AG10803 (cell line): ENCODE measurements at regions not wholly inside any gene's neighbourhood (a gene's known extent, or its start where the extent isn't known, plus 50 kb on each side); places are given as distances from the start of the nearest gene placed in this dataset.

Experiments used
- DNase-seq: peaks from one replicate; pipeline ENCODE4 v3.0.0; 2010; ENCODE audit warnings: low read depth
- H3K4me3 ChIP-seq: 2 replicates; pipeline ENCODE4 v1.5.1; 2011; ENCODE audit warnings: mild to moderate bottlenecking, low read length, control low read depth
- CTCF ChIP-seq: conservative IDR thresholded peaks from 2 replicates; pipeline ENCODE4 v1.5.1; 2011; ENCODE audit warnings: mild to moderate bottlenecking, low read length, control low read depth, inconsistent platforms

- TF ChIP-seq CTCF: no peak
- no peak for DNase-seq
- H3K4me3 ChIP-seq: no peak overlapping the region
Observed at GRCh38 chr19:28939236-28939635, 273.7 kb downstream of the UQCRFS1 start.

GRCh38 chr19:28936001-28936400, 276.9 kb downstream of the UQCRFS1 start:
- no peak for DNase-seq
- TF ChIP-seq CTCF: no peak

GRCh38 chr19:28934631-28935030, 278.3 kb downstream of the UQCRFS1 start:
- DNase-seq: peak; percentile 71
- H3K4me3 ChIP-seq: no peak overlapping the region
- TF ChIP-seq CTCF: no peak

More at GRCh38 chr19:28936001-28936400, 276.9 kb downstream of the UQCRFS1 start:
- H3K4me3 ChIP-seq: no peak overlapping the region

GRCh38 chr19:28933039-28933438, 279.9 kb downstream of the UQCRFS1 start:
- TF ChIP-seq CTCF: no peak
- DNase-seq: no peak
- H3K4me3 ChIP-seq: no peak overlapping the region

GRCh38 chr19:28932446-28932845, 280.5 kb downstream of the UQCRFS1 start:
- H3K4me3 ChIP-seq: no peak overlapping the region
- TF ChIP-seq CTCF: no peak
- no peak for DNase-seq

- H3K4me3 ChIP-seq: no peak overlapping the region
- no peak for TF ChIP-seq CTCF
- peak; percentile 36 for DNase-seq
Observed at GRCh38 chr19:28929006-28929405, 283.9 kb downstream of the UQCRFS1 start.

GRCh38 chr19:28927456-28927855, 285.5 kb downstream of the UQCRFS1 start:
- TF ChIP-seq CTCF: no peak
- DNase-seq: no peak
- no peak overlapping the region for H3K4me3 ChIP-seq
